Smooth muscle cell (in vitro differentiated cells): ENCODE measurements at regions not wholly inside any gene's neighbourhood (a gene's known extent, or its start where the extent isn't known, plus 50 kb on each side); places are given as distances from the start of the nearest gene placed in this dataset.
"Not testable (repeated sequence)": the region's sequence is repeated elsewhere in the genome, so short reads cannot be mapped to it uniquely, and the experiment has no call there.

Source experiments
- DNase-seq: peaks from one replicate; lab custom pipeline; 2025; ENCODE audit not compliant: unreplicated experiment; lab: John Stamatoyannopoulos, UW
- H2AFZ ChIP-seq: fragments of 200-600 bp; sonication (generic); 2 replicates; pipeline ENCODE4 v1.6.0; 2016; ENCODE audit warnings: antibody characterized with exemption, low read depth, mild to moderate bottlenecking
- H3F3A ChIP-seq: fragments of 200-600 bp; sonication (generic); 2 replicates; pipeline ENCODE4 v1.6.0; 2017; ENCODE audit warnings: antibody characterized with exemption, low read depth
- H3K27ac ChIP-seq: fragments of 200-600 bp; sonication (generic); 2 replicates; pipeline ENCODE4 v1.5.1; 2016; ENCODE audit warnings: low read depth, mild to moderate bottlenecking
- H3K27me3 ChIP-seq: fragments of 200-600 bp; sonication (generic); 2 replicates; pipeline ENCODE4 v1.6.1; 2016; ENCODE audit warnings: low read depth, mild to moderate bottlenecking
- H3K36me3 ChIP-seq: fragments of 200-600 bp; sonication (generic); 2 replicates; pipeline ENCODE4 v1.5.1; 2016; ENCODE audit warnings: low read depth
- H3K4me1 ChIP-seq: fragments of 200-600 bp; sonication (generic); 2 replicates; pipeline ENCODE4 v1.5.1; 2016; ENCODE audit warnings: low read depth
- H3K4me2 ChIP-seq: fragments of 200-600 bp; sonication (generic); 2 replicates; pipeline ENCODE4 v1.6.0; 2016; ENCODE audit warnings: mild to moderate bottlenecking
- H3K4me3 ChIP-seq: fragments of 200-600 bp; sonication (generic); 2 replicates; pipeline ENCODE4 v1.5.1; 2016; ENCODE audit warnings: mild to moderate bottlenecking
- H3K79me2 ChIP-seq: fragments of 200-600 bp; sonication (generic); 2 replicates; pipeline ENCODE4 v1.6.0; 2016; ENCODE audit warnings: low read depth, mild to moderate bottlenecking
- H3K9ac ChIP-seq: fragments of 200-600 bp; sonication (generic); 2 replicates; pipeline ENCODE4 v1.6.0; 2016; ENCODE audit warnings: low read depth
- H3K9me3 ChIP-seq: fragments of 200-600 bp; sonication (generic); replicated peaks from 2 replicates; pipeline ENCODE4 v1.5.1; 2016; ENCODE audit warnings: low read depth
- H4K20me1 ChIP-seq: fragments of 200-600 bp; sonication (generic); 2 replicates; pipeline ENCODE4 v1.6.0; 2016; ENCODE audit warnings: low read depth
- WGBS: methylation state at CpG from one replicate; pipeline ENCODE4 v1.1.7; 2016; ENCODE audit warnings: low lambda C conversion rate; 5-methylcytosine and 5-hydroxymethylcytosine counted together
- TF ChIP-seq, protein P1 (sequence below): fragments of 200-600 bp; sonication (generic); IDR thresholded peaks from 2 replicates; pipeline ENCODE4 v1.5.1; 2017; ENCODE audit warnings: borderline replicate concordance, mild to moderate bottlenecking, antibody characterized with exemption; ENCODE audit not compliant: insufficient read depth, poor library complexity, severe bottlenecking

DNA sequence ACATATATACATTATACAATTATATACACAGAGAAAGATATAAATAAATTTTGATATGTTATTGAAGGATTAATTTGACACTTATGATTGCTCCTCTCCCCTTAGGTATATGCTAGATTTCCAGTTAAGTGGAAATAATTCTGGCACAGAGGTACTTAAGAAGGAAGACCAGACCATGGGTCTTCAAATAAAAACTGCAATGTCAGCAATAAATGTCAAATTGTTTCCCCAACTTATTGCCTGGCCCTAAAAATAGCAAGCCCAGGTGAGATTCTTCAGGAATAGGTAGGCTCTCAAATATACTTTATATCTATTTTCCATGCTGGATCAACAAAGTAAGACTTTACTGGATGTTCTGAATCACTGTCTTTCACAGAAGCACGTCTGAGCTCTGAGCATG, 551.3 kb upstream of the STEAP1 start:
- H3K27me3 ChIP-seq: no peaks in the 10 kb centered on the region
- no peak overlapping the region for H2AFZ ChIP-seq
- no peaks in the 10 kb centered on the region for H3K79me2 ChIP-seq
- no peak overlapping the region for H3K27ac ChIP-seq
- TF ChIP-seq, protein P1, sequence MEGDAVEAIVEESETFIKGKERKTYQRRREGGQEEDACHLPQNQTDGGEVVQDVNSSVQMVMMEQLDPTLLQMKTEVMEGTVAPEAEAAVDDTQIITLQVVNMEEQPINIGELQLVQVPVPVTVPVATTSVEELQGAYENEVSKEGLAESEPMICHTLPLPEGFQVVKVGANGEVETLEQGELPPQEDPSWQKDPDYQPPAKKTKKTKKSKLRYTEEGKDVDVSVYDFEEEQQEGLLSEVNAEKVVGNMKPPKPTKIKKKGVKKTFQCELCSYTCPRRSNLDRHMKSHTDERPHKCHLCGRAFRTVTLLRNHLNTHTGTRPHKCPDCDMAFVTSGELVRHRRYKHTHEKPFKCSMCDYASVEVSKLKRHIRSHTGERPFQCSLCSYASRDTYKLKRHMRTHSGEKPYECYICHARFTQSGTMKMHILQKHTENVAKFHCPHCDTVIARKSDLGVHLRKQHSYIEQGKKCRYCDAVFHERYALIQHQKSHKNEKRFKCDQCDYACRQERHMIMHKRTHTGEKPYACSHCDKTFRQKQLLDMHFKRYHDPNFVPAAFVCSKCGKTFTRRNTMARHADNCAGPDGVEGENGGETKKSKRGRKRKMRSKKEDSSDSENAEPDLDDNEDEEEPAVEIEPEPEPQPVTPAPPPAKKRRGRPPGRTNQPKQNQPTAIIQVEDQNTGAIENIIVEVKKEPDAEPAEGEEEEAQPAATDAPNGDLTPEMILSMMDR: no peak
- H3K4me1 ChIP-seq: no peaks in the 10 kb centered on the region
- H3K36me3 ChIP-seq: no peaks in the 10 kb centered on the region
- no peak overlapping the region for H3K4me2 ChIP-seq
- H4K20me1 ChIP-seq: no peaks in the 10 kb centered on the region
- WGBS: 83% methylated on average over 1 of the region's 1 CpG
- H3K9me3 ChIP-seq: peaks cover 3% of the 10 kb centered on the region
- no peaks in the 10 kb centered on the region for H3F3A ChIP-seq
- no peak overlapping the region for H3K9ac ChIP-seq
- no peak for DNase-seq
- H3K4me3 ChIP-seq: no peak overlapping the region

DNA sequence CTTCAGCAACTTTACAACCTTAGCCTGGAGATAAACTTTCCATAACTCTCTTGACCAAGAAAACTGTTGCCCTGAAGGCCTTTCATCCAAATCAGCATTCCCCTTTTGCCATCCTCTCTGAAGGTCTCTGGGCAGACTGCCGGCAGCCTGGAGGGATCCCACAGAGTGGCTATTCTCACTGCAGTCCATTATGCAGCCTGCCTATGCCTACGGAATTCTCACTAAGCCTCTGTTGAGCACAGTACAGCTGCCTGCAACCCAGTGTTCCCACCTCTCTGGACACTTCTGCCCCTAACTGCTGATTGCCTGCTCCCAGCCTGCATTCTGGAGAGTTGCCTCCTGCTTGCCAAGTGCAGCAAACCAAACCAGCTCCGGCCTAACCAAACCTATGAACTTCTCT, 548.9 kb upstream of the STEAP1 start:
- TF ChIP-seq, protein P1: no peak
- 75% methylated on average over 3 of the region's 3 CpGs for WGBS
- no peak overlapping the region for H3K4me2 ChIP-seq
- DNase-seq: no peak
- H3K36me3 ChIP-seq: no peaks in the 10 kb centered on the region
- no peaks in the 10 kb centered on the region for H4K20me1 ChIP-seq
- H3K4me3 ChIP-seq: no peak overlapping the region
- H2AFZ ChIP-seq: no peak overlapping the region
- H3F3A ChIP-seq: no peaks in the 10 kb centered on the region
- no peaks in the 10 kb centered on the region for H3K4me1 ChIP-seq
- no peak overlapping the region for H3K9ac ChIP-seq
- H3K79me2 ChIP-seq: no peaks in the 10 kb centered on the region
- H3K27ac ChIP-seq: no peak overlapping the region
- H3K27me3 ChIP-seq: no peaks in the 10 kb centered on the region
- peaks cover 3% of the 10 kb centered on the region for H3K9me3 ChIP-seq

DNA sequence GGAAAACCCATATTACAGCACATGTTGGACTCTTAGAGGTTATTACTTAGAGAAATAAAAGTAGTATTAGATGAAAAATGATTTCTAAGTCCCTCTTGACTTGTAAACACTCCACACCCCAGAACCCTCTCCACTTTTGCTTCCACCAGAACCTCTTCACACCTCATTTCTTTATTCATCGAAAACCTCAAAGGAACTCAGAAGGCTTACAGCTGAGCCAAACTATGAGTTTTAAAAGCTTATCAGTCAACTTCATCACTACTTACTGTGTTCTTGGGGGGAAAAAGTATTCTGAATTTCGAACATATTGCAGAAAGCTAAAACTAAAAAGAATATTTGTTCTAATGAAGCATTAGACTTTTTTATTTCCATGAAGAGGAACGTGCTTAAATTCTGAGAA, 547.8 kb upstream of the STEAP1 start:
- H3K36me3 ChIP-seq: no peaks in the 10 kb centered on the region
- TF ChIP-seq, protein P1: no peak
- H3K4me2 ChIP-seq: no peak overlapping the region
- no peak overlapping the region for H3K4me3 ChIP-seq
- H3K27me3 ChIP-seq: no peaks in the 10 kb centered on the region
- H3K27ac ChIP-seq: no peak overlapping the region
- no peak for DNase-seq
- H4K20me1 ChIP-seq: no peaks in the 10 kb centered on the region
- H2AFZ ChIP-seq: no peak overlapping the region
- H3K9me3 ChIP-seq: no peaks in the 10 kb centered on the region
- H3K9ac ChIP-seq: no peak overlapping the region
- H3K4me1 ChIP-seq: no peaks in the 10 kb centered on the region
- WGBS: 81% methylated on average over 3 of the region's 3 CpGs
- no peaks in the 10 kb centered on the region for H3F3A ChIP-seq
- H3K79me2 ChIP-seq: no peaks in the 10 kb centered on the region

DNA sequence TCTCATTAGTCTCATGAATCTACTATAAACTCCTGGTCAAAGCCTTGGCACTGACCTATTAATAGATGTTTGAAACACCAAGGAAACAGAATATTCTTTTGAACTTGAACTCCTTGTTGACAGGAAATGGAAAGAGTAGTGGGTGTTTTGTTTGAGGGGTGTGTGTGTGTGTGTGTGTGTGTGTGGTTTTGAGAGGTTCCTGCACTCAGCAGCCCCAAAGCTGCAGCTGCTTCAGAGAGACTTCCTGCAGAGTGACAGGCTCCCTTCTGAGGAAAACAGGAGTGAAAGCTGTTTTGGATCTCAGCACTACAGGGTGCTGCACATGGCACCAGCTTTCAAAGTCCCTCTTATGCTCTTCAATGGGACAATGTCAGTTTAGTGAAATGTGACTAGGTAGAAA, 546.5 kb upstream of the STEAP1 start:
- Histone ChIP-seq H3K4me3 (no peak overlapping the region), H2AFZ (no peak overlapping the region), H3K36me3 (no peaks in the 10 kb centered on the region), H4K20me1 (no peaks in the 10 kb centered on the region), H3F3A (no peaks in the 10 kb centered on the region), H3K79me2 (no peaks in the 10 kb centered on the region), H3K27me3 (no peaks in the 10 kb centered on the region), H3K27ac (no peak overlapping the region), H3K4me1 (no peaks in the 10 kb centered on the region), H3K4me2 (no peak overlapping the region), H3K9ac (no peak overlapping the region), H3K9me3 (no peaks in the 10 kb centered on the region)
- no peak for DNase-seq
- TF ChIP-seq, protein P1: no peak

DNA sequence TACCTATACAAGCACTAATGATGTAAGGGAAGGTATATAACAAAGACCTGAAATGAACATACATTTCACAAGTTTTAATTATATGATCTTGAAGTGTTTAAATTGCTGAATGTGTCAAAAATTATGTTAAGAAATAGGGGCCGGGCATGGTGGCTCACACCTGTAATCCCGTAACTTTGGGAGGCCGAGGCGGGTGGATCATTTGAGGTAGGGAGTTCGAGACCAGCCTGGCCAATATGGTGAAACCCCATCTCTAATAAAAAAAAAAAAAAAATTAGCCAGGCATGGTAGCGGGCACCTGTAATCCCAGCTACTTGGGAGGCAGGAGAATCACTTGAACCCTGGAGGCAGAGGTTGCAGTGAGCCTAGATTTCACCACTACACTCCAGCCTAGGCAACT, 537.4 kb upstream of the STEAP1 start:
- 91% methylated on average over 6 of the region's 6 CpGs for WGBS
- not testable (repeated sequence) for H3K27ac ChIP-seq, H3K79me2 ChIP-seq, H3K27me3 ChIP-seq, H3K36me3 ChIP-seq, H3K4me3 ChIP-seq, H3K9ac ChIP-seq, DNase-seq, H3F3A ChIP-seq, H3K4me1 ChIP-seq, H4K20me1 ChIP-seq, H3K9me3 ChIP-seq, H2AFZ ChIP-seq, H3K4me2 ChIP-seq
